Stimulated activated naive CD8-positive, alpha-beta T cell treated with anti-CD3 and anti-CD28 coated beads, Interleukin-15, amount 100 ng/mL, for 72 hours (primary cell): ENCODE measurements at regions not wholly inside any gene's neighbourhood (a gene's known extent, or its start where the extent isn't known, plus 50 kb on each side); places are given as distances from the start of the nearest gene placed in this dataset.

Experiments
- ATAC-seq: fragments of 150-1000 bp; cut with Tn5 transposase; 2 replicates; pipeline ENCODE4 v1.10.0; 2021; ENCODE audit warnings: mild to moderate bottlenecking, moderate library complexity
- DNase-seq, 2 donors: peaks; one replicate each; pipeline ENCODE4 v3.0.0; 2021 to 2022
- H3K27ac Mint-ChIP-seq, 2 donors: one replicate each; pipeline ENCODE4 v1.8.0; 2022; ENCODE audit warnings: mild to moderate bottlenecking in 2 of 2, mixed read lengths in 2 of 2, moderate library complexity in 2 of 2
- H3K27me3 Mint-ChIP-seq: one replicate; pipeline ENCODE4 v1.8.0; 2022; ENCODE audit warnings: mixed read lengths
- H3K4me1 Mint-ChIP-seq: one replicate; pipeline ENCODE4 v1.8.0; 2022; ENCODE audit warnings: mild to moderate bottlenecking, mixed read lengths
- H3K4me3 Mint-ChIP-seq, 2 donors: one replicate each; pipeline ENCODE4 v1.8.0; 2022; ENCODE audit warnings: mild to moderate bottlenecking in 2 of 2, mixed read lengths in 2 of 2, moderate library complexity in 1 of 2
- H3K9me3 Mint-ChIP-seq, 2 donors: one replicate each; pipeline ENCODE4 v1.8.0; 2022; ENCODE audit warnings: mixed read lengths in 2 of 2

DNA sequence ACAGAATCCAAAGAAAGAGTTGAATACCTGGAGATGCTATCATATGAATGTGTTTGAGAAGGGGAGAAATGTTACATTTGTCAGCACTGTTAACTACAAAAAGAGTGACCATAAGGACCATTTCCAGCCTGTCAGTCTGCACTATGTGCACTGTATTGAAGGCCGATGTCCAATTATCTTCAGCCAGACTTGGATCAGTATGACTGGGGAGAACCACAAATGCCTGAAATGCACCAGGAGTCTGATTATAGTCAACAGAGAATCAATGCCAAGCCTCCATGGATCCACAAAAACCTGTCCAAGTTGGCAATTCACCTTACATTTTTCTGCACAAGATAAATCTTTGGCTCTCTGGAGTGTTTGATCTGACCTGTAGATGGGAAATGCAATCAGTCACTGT lies 697.5 kb upstream of the SGCG start:
- no peaks in the 10 kb centered on the region for H3K27me3 Mint-ChIP-seq
- H3K4me1 Mint-ChIP-seq = peaks cover 7% of the 10 kb centered on the region
- H3K9me3 Mint-ChIP-seq = peaks cover 7 to 8% of the 10 kb centered on the region in 2 donors
- H3K27ac Mint-ChIP-seq = no peak overlapping the region
- H3K4me3 Mint-ChIP-seq = no peak overlapping the region
- no peak for DNase-seq
- no peak for ATAC-seq

DNA sequence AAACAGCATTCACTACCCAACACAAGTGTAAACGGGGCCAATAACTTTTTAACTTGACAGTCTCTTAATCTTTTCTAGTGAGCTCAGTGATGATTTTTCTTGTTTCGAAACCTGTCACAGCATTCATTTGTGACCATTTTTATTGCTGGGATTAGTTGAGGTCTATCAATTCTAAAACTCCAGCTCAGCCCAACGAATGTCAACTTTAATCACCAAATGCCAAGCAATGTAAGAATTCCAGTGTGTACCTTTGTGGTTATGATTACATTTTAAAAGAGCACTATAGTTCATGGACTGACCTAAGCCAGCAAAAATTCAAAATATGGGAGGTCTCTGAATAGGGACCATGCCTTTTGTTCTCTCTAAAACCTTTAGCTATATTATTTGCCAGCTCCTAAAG lies 694.3 kb upstream of the SGCG start:
- DNase-seq = no peak
- H3K27me3 Mint-ChIP-seq = no peaks in the 10 kb centered on the region

DNA sequence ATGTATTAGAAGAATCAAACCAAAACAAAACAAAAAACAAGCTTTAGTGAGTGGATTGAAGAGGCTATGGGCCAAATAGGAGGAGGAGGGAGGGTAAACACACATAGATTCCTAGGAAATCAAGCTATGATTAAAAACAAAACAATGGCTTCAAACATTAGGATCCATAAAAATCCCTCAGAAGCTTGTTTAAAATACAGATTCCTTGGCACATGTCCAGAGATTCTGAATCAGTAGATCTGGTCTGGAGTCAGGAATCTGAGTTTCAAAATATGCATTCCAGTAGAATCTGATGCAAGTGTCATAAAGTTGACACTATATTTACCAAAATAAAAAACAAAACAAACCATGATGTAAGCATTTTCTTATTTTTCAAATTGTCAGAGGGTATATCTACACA lies 692.8 kb upstream of the SGCG start:
- Mint-ChIP-seq H3K9me3 (no peaks in the 10 kb centered on the region), H3K4me1 (no peaks in the 10 kb centered on the region), H3K27ac (no peak overlapping the region), H3K4me3 (no peak overlapping the region), H3K27me3 (no peaks in the 10 kb centered on the region)
- no peak for DNase-seq
- no peak for ATAC-seq

More for the DNA sequence above, 694.3 kb upstream of the SGCG start:
- no peak overlapping the region for H3K27ac Mint-ChIP-seq
- H3K4me1 Mint-ChIP-seq = peaks cover 7% of the 10 kb centered on the region
- H3K4me3 Mint-ChIP-seq = no peak overlapping the region
- peaks cover 0 to 6% of the 10 kb centered on the region in 2 donors for H3K9me3 Mint-ChIP-seq
- ATAC-seq = no peak

DNA sequence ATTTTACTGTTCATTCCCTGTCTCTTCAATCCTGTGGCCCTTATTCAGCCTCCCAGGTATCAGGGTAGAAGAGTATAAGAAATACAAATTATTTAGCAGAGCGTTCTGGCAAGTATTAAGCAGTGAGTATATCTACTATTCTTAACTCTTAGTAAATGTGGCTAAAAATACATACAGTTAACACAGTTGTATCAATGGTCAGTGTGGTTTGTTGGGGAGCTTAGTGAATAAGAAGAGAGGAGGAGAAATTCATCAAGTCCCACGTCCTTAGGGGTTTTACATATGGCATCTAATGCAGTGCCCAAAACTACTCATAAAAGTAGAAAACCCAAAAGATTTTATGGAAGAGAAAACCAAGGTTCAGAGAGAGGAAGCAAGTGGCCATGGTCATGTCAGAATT lies 691.0 kb upstream of the SGCG start:
- Mint-ChIP-seq H3K27me3 (no peaks in the 10 kb centered on the region), H3K4me1 (no peaks in the 10 kb centered on the region), H3K27ac (no peak overlapping the region), H3K9me3 (no peaks in the 10 kb centered on the region), H3K4me3 (no peak overlapping the region)
- DNase-seq = no peak
- ATAC-seq = no peak

DNA sequence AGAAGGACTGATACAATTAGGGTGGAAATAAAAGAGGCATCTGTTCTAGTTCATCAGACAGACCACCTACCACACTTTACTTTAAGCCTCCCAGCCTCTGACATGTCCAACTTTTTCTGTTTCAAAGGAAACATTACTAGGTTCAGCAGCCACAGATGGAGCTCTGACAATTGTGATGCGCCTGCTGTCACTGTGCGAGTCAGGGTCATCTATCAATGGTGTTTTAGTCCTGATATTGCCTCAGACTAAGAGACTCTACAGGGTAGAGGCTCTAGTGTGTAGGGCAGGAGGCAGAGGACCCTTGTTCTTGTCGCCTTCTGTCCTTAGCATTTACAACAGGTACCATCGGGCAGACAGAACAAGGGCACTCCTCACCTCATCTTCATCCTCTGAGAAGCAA lies 685.0 kb upstream of the SGCG start:
- H3K9me3 Mint-ChIP-seq = peaks cover 0 to 4% of the 10 kb centered on the region in 2 donors
- H3K27ac Mint-ChIP-seq = no peak overlapping the region
- H3K27me3 Mint-ChIP-seq = no peaks in the 10 kb centered on the region
- H3K4me1 Mint-ChIP-seq = no peaks in the 10 kb centered on the region
- DNase-seq = no peak
- ATAC-seq = no peak
- no peak overlapping the region for H3K4me3 Mint-ChIP-seq

DNA sequence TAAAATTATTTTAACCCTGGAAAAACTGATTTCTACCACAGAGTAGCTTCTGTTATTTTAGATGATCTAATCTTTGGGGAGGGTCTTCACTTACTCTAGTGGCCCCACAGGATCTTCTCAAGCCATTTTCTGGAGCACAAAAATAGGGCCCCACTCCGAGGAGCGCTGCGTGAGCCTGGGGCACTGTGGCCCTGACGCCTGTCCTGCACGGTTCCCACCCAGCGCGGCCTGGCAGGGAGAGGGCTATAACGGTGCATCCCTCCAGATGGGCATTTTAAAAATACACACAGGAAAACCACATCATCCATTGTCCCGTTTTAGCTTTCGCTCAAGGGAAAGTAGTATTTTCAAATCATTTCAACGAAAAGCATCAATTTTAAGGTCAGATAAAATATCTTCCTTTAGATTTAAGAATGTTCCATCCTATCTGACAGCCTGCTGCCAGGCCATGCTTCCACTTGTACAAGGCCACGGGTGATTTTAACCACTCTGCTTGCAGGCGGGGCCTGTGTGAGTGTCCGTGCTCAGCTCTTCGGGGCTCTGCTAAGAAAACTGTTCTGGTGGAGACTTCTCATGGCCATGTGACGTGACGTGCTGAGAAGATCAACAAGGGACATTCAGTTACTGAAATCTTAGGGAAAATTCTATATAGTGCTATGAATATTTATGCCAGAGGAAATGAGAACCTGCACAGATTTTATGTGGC lies 683.8 kb upstream of the SGCG start:
- Mint-ChIP-seq H3K4me1 (no peaks in the 10 kb centered on the region), H3K9me3 (peaks cover 0 to 4% of the 10 kb centered on the region in 2 donors), H3K27ac (no peak overlapping the region)

DNA sequence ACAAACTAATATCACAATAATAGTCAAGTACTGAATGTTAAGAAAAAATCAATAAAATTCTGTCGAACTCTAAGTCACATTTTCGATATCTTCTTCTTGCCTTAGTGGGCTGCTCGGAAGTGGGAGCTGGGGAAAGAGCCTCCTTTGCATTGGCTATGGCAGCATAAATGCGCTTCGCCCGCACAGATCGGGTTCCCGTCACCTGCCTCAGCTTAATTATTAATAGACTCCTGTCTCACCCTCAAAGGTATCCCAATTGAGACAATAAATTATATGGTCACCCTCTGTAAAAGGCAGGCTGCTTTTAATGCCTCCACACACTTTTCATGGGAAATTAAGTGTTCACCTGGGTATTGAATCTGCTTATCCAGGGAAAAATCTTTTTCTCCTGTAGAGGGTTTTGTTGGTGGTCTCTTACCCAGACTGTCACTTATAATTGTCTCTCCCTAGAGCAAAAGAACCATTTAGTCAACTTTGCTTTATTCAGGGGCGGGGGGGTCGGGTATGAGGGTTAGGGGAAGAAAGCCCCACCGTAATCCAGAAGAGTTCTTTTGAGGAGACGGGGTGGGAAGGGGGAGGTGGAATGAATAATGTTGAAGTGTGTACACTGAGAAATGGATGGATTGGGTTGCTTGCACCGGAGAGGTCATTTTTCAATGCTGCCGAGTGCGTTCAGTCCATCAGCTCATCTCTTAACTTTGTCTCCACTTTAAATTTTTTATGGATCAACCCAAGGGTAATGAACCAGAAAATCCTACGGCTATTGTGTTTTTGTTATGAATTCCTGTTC lies 682.6 kb upstream of the SGCG start:
- Mint-ChIP-seq H3K27ac (no peak overlapping the region), H3K4me3 (no peak overlapping the region), H3K4me1 (no peaks in the 10 kb centered on the region), H3K9me3 (peaks cover 0 to 4% of the 10 kb centered on the region in 2 donors), H3K27me3 (no peaks in the 10 kb centered on the region)
- ATAC-seq = no peak
- DNase-seq = no peak

More for the DNA sequence above, 683.8 kb upstream of the SGCG start:
- DNase-seq (no peak), ATAC-seq (no peak)
- H3K27me3 Mint-ChIP-seq = no peaks in the 10 kb centered on the region
- no peak overlapping the region for H3K4me3 Mint-ChIP-seq

DNA sequence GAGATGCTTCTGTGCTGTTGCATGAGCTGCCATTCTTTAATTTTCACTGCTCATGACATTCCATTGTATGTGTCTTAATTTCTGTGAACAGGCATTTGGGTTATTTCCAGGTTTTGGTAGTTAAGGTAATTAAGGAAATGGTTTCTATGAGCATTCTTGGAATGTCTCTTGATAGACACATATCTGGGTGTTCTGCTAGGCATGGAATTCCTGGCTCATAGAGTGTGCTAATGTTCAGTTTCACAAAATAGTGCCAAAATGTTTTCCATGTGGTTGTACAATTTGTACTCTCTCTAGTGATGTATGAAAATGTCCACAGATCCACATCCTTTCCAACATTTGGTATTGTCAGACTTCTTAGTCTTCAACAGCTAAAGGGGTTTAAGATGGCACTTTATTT lies 680.9 kb upstream of the SGCG start:
- ATAC-seq = no peak
- DNase-seq = no peak
- no peaks in the 10 kb centered on the region for H3K4me1 Mint-ChIP-seq
- H3K27ac Mint-ChIP-seq = no peak overlapping the region
- H3K4me3 Mint-ChIP-seq = no peak overlapping the region
- peaks cover 0 to 4% of the 10 kb centered on the region in 2 donors for H3K9me3 Mint-ChIP-seq
- H3K27me3 Mint-ChIP-seq = no peaks in the 10 kb centered on the region

DNA sequence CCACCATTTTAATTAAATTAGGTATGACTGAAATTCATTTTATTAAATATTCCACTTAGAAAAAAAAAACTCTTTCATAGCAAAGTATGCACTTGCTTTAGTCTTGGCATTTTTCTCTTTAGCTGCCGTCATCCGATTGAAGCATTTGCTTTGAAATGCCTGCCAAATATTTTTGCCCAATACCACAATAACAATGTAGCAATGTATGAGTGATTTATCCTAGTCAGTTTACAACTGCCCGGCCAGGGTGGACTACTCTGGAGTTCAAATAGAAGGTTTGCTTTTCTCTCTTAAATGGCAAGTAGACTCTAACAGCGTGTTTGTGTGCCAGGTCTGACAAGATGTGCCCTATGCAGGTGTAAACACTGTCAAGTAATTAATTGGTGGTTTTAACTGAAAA lies 675.3 kb upstream of the SGCG start:
- Mint-ChIP-seq H3K4me3 (no peak overlapping the region), H3K27me3 (peaks cover 7% of the 10 kb centered on the region), H3K27ac (no peak overlapping the region), H3K9me3 (no peaks in the 10 kb centered on the region), H3K4me1 (no peaks in the 10 kb centered on the region)
- no peak for ATAC-seq
- DNase-seq = no peak

DNA sequence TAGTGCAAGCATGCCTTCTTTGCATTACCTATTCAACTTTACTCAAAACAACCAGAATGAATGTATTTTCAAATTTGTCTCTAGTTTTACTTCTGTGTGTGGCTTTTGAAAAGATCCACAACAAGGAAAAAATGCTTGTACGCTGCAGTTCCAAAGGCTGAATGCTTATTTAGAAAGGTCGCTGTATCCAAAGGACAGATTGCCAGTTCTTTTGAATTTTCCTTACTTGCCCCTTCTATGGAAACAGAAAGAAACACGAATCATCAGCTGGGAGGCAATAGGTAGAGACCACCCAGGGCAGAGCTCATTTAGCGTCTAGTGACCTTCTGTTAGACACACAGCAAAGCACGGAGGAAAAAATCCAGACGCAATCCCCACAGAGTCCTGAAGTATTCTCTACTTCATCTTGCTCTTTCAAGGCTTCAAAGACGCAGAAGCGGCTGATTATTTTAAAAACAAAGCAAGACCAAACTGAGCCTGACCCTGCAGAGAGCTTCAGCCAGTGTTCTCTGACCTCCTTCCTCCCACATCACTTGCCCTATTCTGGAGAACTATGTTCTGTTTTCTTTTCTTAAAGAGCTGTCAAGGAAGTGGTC lies 674.6 kb upstream of the SGCG start:
- no peak for DNase-seq
- Mint-ChIP-seq H3K9me3 (no peaks in the 10 kb centered on the region), H3K4me3 (no peak overlapping the region), H3K4me1 (no peaks in the 10 kb centered on the region), H3K27ac (no peak overlapping the region), H3K27me3 (peaks cover 8% of the 10 kb centered on the region)
- ATAC-seq = no peak

DNA sequence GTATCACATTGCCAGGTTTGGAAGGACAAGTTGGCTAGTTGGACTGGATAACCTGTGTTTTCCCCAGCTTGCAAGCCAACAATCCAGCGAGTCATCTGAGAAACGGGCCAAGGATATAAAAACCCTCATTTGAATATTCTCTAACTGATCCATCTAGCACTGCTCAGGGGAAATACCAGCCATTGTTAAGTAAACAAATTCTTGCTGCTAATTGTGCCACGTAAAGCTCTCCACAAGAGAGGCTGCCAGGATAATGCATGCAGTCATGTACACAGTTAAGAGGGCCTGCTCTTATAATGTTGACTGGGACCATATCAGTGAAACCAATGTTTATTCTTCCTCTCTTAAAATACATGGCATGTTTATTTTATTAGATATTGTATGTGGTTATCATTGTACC lies 663.2 kb upstream of the SGCG start:
- H3K9me3 Mint-ChIP-seq = no peaks in the 10 kb centered on the region
- no peak overlapping the region for H3K4me3 Mint-ChIP-seq
- no peak overlapping the region for H3K27ac Mint-ChIP-seq
- no peaks in the 10 kb centered on the region for H3K4me1 Mint-ChIP-seq
- H3K27me3 Mint-ChIP-seq = no peaks in the 10 kb centered on the region
- ATAC-seq = no peak
- no peak for DNase-seq

DNA sequence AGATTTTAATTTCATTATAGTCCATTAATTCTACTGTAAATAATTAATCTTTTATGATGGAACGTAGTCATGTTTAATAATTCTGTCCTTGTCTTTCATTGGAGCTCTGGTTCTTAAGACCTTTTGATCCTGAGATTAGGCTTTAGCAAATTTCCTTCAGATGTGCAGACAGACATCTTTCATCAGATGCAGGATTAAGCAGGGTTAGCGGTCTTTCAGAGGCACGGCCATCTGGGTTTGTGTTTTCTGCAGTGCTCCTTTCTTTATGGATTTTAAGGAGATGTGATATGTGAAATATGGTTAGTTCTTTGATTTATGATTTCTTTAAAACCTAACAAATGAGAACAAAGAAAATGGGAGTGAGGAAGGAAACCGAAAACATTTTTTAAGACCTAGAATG lies 643.9 kb upstream of the SGCG start:
- Mint-ChIP-seq H3K27ac (peak overlapping the region in 1 of 2 donors; percentile 24), H3K9me3 (peaks cover 0 to 3% of the 10 kb centered on the region in 2 donors), H3K27me3 (no peaks in the 10 kb centered on the region), H3K4me3 (no peak overlapping the region), H3K4me1 (no peaks in the 10 kb centered on the region)
- DNase-seq = no peak
- no peak for ATAC-seq

DNA sequence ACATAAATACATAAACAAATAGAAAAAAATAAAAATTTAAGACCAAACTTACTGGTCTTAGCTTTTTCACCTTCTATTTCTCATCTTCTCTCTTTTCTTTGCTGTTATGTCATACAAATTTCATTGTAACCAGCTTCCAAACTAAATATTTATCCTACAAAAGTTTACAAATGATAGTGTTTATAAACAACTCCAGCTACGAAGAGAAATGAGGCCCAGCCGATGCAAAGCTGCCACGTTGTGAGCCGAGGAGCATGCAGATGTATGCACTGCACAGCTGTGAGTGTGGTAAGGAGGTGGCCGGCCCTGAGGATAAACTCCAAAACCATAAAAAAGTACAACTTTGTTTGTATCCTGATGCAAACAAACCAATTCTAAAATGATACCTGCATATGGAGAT lies 642.4 kb upstream of the SGCG start:
- Mint-ChIP-seq H3K4me1 (no peaks in the 10 kb centered on the region), H3K27me3 (no peaks in the 10 kb centered on the region)
- ATAC-seq = no peak

DNA sequence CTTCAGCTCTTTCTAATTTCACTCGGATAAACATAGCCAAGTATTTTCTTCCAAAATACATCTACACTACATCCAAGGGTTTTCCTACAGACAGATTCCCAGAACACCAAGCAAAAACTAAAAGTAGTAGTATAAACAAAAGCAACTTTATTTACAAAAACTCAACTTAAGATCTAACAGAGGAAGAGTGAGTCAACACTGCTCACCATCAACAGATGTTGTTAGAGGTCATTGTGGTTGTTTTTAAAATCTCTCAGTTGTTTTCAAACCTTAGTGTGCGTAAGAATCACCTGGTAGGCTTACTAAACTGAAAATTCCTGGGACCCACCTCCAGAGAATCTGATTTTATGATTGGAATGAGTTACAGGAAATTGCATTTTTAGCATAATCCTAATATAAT lies 631.7 kb upstream of the SGCG start:
- H3K4me3 Mint-ChIP-seq = no peak overlapping the region
- no peak for ATAC-seq
- peaks cover 16 to 19% of the 10 kb centered on the region in 2 donors for H3K9me3 Mint-ChIP-seq
- H3K4me1 Mint-ChIP-seq = no peaks in the 10 kb centered on the region
- H3K27ac Mint-ChIP-seq = no peak overlapping the region
- no peak for DNase-seq
- H3K27me3 Mint-ChIP-seq = no peaks in the 10 kb centered on the region

More for the DNA sequence above, 642.4 kb upstream of the SGCG start:
- Mint-ChIP-seq H3K27ac (no peak overlapping the region), H3K4me3 (no peak overlapping the region), H3K9me3 (no peaks in the 10 kb centered on the region)
- no peak for DNase-seq

DNA sequence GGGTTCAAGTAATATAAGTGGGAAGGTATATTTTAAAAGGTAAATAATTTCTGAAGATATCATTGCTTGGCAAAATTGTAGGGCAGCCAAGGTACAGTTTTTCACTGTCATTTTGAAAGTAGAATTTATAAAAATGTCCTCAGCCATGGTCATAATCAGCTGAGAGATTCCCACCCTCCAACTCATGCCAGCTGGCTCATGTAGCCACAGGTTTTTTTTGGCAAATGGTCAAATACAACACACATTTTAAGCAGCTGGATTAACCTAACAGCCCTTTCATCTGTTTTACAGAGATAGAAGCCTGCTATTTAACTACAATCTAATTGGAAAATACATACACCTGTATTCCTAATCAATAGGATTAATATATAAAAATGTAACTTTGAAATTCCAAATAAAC lies 619.2 kb upstream of the SGCG start:
- H3K27me3 Mint-ChIP-seq = no peaks in the 10 kb centered on the region
- no peak overlapping the region for H3K4me3 Mint-ChIP-seq
- ATAC-seq (no peak), DNase-seq (no peak)
- no peaks in the 10 kb centered on the region for H3K4me1 Mint-ChIP-seq
- H3K27ac Mint-ChIP-seq = no peak overlapping the region
- H3K9me3 Mint-ChIP-seq = peaks cover 0 to 3% of the 10 kb centered on the region in 2 donors

DNA sequence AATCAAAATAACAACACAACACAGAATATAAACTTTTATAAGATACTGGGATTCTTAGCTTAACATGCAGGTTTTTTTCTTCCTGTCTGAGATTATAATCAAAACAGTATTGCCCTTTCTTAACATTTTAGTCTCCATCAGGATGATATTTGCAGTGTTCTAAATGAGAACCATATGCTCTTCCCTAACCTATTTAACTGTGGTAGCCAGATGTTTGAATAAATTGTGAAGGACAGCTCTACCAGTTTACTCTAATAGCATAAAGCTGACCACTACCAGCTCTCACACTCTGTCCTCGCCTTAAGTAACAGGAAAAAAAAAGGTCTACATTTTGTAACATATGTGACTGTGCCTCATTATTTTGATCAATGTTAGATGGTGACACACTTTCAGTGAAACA lies 618.7 kb upstream of the SGCG start:
- Mint-ChIP-seq H3K4me1 (no peaks in the 10 kb centered on the region), H3K9me3 (peaks cover 0 to 3% of the 10 kb centered on the region in 2 donors), H3K27ac (no peak overlapping the region), H3K27me3 (no peaks in the 10 kb centered on the region), H3K4me3 (no peak overlapping the region)
- ATAC-seq (no peak), DNase-seq (no peak)
